ENCODE measurements at regions not wholly inside any gene's neighbourhood (a gene's known extent, or its start where the extent isn't known, plus 50 kb on each side); places are given as distances from the start of the nearest gene placed in this dataset.

DNA sequence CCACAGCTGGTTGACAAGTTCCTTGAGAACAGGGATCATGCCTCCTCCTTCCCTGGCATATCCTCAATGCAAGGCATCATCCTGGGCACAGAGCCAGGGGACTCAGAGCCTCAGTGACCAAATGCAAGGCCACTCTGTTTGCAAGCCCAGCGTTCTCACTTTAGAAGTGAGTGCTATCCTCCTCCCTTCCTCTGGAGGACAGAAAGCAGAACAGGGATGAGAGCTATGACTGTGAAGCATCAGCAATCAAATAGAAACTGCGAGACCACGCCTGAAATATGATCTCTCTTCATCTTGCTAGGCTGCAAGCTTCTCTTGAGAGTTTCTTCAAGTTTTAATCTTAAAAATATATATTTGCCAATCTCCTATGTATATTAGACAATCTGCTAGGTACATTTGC, 119.8 kb downstream of the LRATD1 start:
- TF ChIP-seq ZNF416 (tag by site-specific recombination; IDR thresholded peaks at IDR 0.05) = no peak
- TF ChIP-seq SCRT2 (tag by site-specific recombination; IDR thresholded peaks at IDR 0.05) = no peak
- no peak for TF ChIP-seq ZNF391 (tag by site-specific recombination; IDR thresholded peaks at IDR 0.05; ENCODE audit: borderline replicate concordance, low read depth)
- TF ChIP-seq ZFHX2 (tag by site-specific recombination; conservative IDR thresholded peaks at IDR 0.05) = no peak
- TF ChIP-seq SETDB1 (IDR thresholded peaks at IDR 0.05; ENCODE audit: insufficient read length, low read length) = no peak
- TF ChIP-seq, protein P1, sequence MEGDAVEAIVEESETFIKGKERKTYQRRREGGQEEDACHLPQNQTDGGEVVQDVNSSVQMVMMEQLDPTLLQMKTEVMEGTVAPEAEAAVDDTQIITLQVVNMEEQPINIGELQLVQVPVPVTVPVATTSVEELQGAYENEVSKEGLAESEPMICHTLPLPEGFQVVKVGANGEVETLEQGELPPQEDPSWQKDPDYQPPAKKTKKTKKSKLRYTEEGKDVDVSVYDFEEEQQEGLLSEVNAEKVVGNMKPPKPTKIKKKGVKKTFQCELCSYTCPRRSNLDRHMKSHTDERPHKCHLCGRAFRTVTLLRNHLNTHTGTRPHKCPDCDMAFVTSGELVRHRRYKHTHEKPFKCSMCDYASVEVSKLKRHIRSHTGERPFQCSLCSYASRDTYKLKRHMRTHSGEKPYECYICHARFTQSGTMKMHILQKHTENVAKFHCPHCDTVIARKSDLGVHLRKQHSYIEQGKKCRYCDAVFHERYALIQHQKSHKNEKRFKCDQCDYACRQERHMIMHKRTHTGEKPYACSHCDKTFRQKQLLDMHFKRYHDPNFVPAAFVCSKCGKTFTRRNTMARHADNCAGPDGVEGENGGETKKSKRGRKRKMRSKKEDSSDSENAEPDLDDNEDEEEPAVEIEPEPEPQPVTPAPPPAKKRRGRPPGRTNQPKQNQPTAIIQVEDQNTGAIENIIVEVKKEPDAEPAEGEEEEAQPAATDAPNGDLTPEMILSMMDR (tag by site-specific recombination; IDR thresholded peaks at IDR 0.05) = no peak

All from HEK293 (cell line).